ENCODE measurements at regions not wholly inside any gene's neighbourhood (a gene's known extent, or its start where the extent isn't known, plus 50 kb on each side); places are given as distances from the start of the nearest gene placed in this dataset.

- TF ChIP-seq RAD21 (IDR thresholded peaks at IDR 0.05; ENCODE audit: low read length) (no peak), CEBPB (IDR thresholded peaks at IDR 0.05; ENCODE audit: low read depth, low read length) (no peak), SMC3 (IDR thresholded peaks at IDR 0.05; ENCODE audit: low read depth, low read length) (no peak)
Observed at GRCh38 chr3:42025370-42026138, 63.7 kb upstream of the ULK4 start (continued).

- H3K4me1 ChIP-seq (ENCODE audit: control insufficient read depth, insufficient read depth, low read length) = peaks cover 25% of the 10 kb centered on the region
- CTCF ChIA-PET = interaction anchor here (0.9 kb wide), 1 partner anchor 30 kb away, joined by 3 read pairs; no protein-coding TSS in a partner anchor
- intact Hi-C loops (cut with micrococcal nuclease) = loop anchor here (1.0 kb wide), 1 partner anchor 8 kb away; no protein-coding TSS in a partner anchor
Observed at GRCh38 chr3:42024591-42025351, 62.9 kb upstream of the ULK4 start.

More at GRCh38 chr3:42024591-42025351, 62.9 kb upstream of the ULK4 start:
- Histone ChIP-seq H2AFZ (replicated peaks; ENCODE audit: low read length, poor library complexity) (no peak overlapping the region), H2BK5ac (ENCODE audit: low read depth, low read length, poor library complexity, severe bottlenecking) (peak overlapping the region; percentile 87), H2BK120ac (ENCODE audit: low read depth, low read length) (peak overlapping the region; percentile 77), H3K56ac (ENCODE audit: extremely low read depth, insufficient read depth, low read length) (peak overlapping the region; percentile 32; the same call in 1 of the 2 replicates), H3K4me3 (ENCODE audit: insufficient read depth, low read depth, low read length) (no peak overlapping the region), H3K36me3 (ENCODE audit: control insufficient read depth, insufficient read depth, low read length) (no peaks in the 10 kb centered on the region), H2BK15ac (ENCODE audit: low read depth, low read length) (peak overlapping the region; percentile 74; the same call in 1 of the 3 replicates), H3K9me3 (ENCODE audit: control insufficient read depth, insufficient read depth, low read length) (no peaks in the 10 kb centered on the region), H2AK5ac (ENCODE audit: low read depth, low read length) (peak overlapping the region; percentile 89), H4K91ac (ENCODE audit: insufficient read depth, low read depth, low read length) (peak overlapping the region; percentile 58), H3K18ac (ENCODE audit: low read depth, low read length) (peak overlapping the region; percentile 10; the same call in 1 of the 2 replicates), H4K8ac (ENCODE audit: low read depth in 2 of 2, low read length in 2 of 2) (peak overlapping the region in 1 of 2 experiments; percentile 86; a peak in 2 of 4 replicates), H4K20me1 (ENCODE audit: insufficient read depth, low read length) (0 out of 2 replicates have a peak, but pooled peaks cover 4% of the 10 kb centered on the region), H3K9me1 (ENCODE audit: insufficient read depth, low read length) (peaks cover 11% of the 10 kb centered on the region), H3K27me3 (ENCODE audit: control insufficient read depth, insufficient read depth, low read length) (no peaks in the 10 kb centered on the region), H3K27ac (ENCODE audit: insufficient read depth, low read length) (peak overlapping the region; percentile 71; the same call in 1 of the 2 replicates), H3K4ac (ENCODE audit: low read depth, low read length) (peak overlapping the region; percentile 57), H3K23ac (ENCODE audit: low read depth, low read length) (peak overlapping the region; percentile 36), H3K9ac (ENCODE audit: low read depth, low read length) (0 out of 2 replicates have a peak overlapping the region, but pooled peaks have one; percentile 4), H2AK9ac (replicated peaks; ENCODE audit: low read depth, low read length, poor library complexity) (peak overlapping the region; percentile 85), H3K4me2 (ENCODE audit: low read depth, low read length) (peak overlapping the region; percentile 28), H4K5ac (ENCODE audit: low read depth, low read length) (peak overlapping the region; percentile 77), H3K79me1 (ENCODE audit: low read depth in 1 of 2, low read length in 2 of 2) (peaks cover 19 to 67% of the 10 kb centered on the region in 2 experiments), H3K14ac (replicated peaks; ENCODE audit: low read depth, low read length) (peak overlapping the region; percentile 69), H2BK20ac (ENCODE audit: low read depth, low read length) (peak overlapping the region; percentile 45; the same call in 1 of the 2 replicates)
- in situ Hi-C loops (cut with MboI; ENCODE audit: low sequenced_read_pairs) (no loop called here), dilution Hi-C loops (cut with HindIII; ENCODE audit: low sequenced_read_pairs, unreplicated experiment) (no loop called here)
- DNase-seq = no peak
- POLR2A ChIA-PET (ENCODE audit: unreplicated experiment) = interaction anchor here (0.6 kb wide), 1 partner anchor 166 kb away, joined by 10 read pairs; no protein-coding TSS in a partner anchor
- no peak for ATAC-seq (ENCODE audit: low read depth)
- TF ChIP-seq CEBPB (IDR thresholded peaks at IDR 0.05; ENCODE audit: low read depth, low read length) = no peak
- no peak for TF ChIP-seq MAZ (IDR thresholded peaks at IDR 0.05; ENCODE audit: borderline replicate concordance, low read depth, low read length)
- TF ChIP-seq RCOR1 (IDR thresholded peaks at IDR 0.05; ENCODE audit: insufficient replicate concordance, low read length) = no peak
- TF ChIP-seq MXI1 (IDR thresholded peaks at IDR 0.05; ENCODE audit: borderline replicate concordance, low read depth, low read length) = no peak
- TF ChIP-seq POLR2A (IDR thresholded peaks at IDR 0.05; ENCODE audit: low read depth, low read length) = no peak
- TF ChIP-seq BHLHE40 (IDR thresholded peaks at IDR 0.05; ENCODE audit: low read depth, low read length) = no peak
- TF ChIP-seq, protein P1, sequence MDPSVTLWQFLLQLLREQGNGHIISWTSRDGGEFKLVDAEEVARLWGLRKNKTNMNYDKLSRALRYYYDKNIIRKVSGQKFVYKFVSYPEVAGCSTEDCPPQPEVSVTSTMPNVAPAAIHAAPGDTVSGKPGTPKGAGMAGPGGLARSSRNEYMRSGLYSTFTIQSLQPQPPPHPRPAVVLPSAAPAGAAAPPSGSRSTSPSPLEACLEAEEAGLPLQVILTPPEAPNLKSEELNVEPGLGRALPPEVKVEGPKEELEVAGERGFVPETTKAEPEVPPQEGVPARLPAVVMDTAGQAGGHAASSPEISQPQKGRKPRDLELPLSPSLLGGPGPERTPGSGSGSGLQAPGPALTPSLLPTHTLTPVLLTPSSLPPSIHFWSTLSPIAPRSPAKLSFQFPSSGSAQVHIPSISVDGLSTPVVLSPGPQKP (IDR thresholded peaks at IDR 0.05; ENCODE audit: borderline replicate concordance, low read depth, low read length) = no peak
- TF ChIP-seq FOS (IDR thresholded peaks at IDR 0.05; ENCODE audit: low read depth, low read length) = no peak
- no peak for TF ChIP-seq RAD21 (IDR thresholded peaks at IDR 0.05; ENCODE audit: low read length)
- no peak for TF ChIP-seq CHD1 (IDR thresholded peaks at IDR 0.05; ENCODE audit: low read depth, low read length)
- TF ChIP-seq MAFK (IDR thresholded peaks at IDR 0.05; ENCODE audit: low read depth, low read length) = no peak
- BruUV-seq (replicated peaks) = no TSS peak
- WGBS, 2 experiments (ENCODE audit: extremely low coverage in 2 of 2, insufficient read length in 1 of 2) = no CpG with 5 or more reads among the region's 10 CpGs
